ENCODE measurements at regions not wholly inside any gene's neighbourhood (a gene's known extent, or its start where the extent isn't known, plus 50 kb on each side); places are given as distances from the start of the nearest gene placed in this dataset.

DNA sequence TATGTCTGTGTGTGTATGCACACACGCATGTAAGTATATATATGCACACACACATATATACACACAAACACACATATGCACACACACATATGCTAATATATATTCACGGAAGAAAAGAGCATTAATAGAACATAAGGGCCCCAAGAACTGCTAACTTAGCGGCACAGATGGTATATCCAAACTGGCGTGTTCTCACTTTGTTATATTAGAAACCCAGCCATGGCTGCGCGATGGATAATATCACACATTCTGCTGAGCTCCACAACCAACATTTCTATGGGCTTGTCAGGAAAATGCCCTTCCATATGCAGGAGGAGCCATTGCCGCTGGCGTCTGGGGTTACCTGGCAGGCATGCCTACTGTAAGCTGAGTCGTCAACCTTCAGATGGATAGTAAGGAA is 122.1 kb downstream of the TTLL2 start:
- ATAC-seq (ENCODE audit: insufficient read depth, low read depth) (no peak), DNase-seq (no peak)
- Histone ChIP-seq H3K27me3 (ENCODE audit: insufficient read depth, low read length, poor library complexity) (peaks cover 17% of the 10 kb centered on the region), H3K79me2 (ENCODE audit: insufficient read depth, low read length) (no peaks in the 10 kb centered on the region), H2AFZ (ENCODE audit: low read depth, low read length) (no peak overlapping the region), H3K9ac (ENCODE audit: low read depth, low read length) (no peak overlapping the region), H3K9me3 (ENCODE audit: insufficient read depth, low read length, severe bottlenecking) (no peaks in the 10 kb centered on the region), H3K4me1 (ENCODE audit: insufficient read depth, low read length) (no peaks in the 10 kb centered on the region), H4K20me1 (ENCODE audit: insufficient read depth, low read length) (no peaks in the 10 kb centered on the region), H3K36me3 (ENCODE audit: insufficient read depth, low read length) (no peaks in the 10 kb centered on the region), H3K4me2 (ENCODE audit: insufficient read depth, low read length) (no peak overlapping the region), H3K4me3 (ENCODE audit: low read depth in 1 of 2, low read length in 2 of 2) (no peak overlapping the region), H3K27ac (ENCODE audit: low read length) (no peak overlapping the region)
- TF ChIP-seq CTCF (IDR thresholded peaks at IDR 0.05; ENCODE audit: borderline replicate concordance, extremely low read depth, low read length, poor library complexity, severe bottlenecking) (no peak), EZH2 (IDR thresholded peaks at IDR 0.05; ENCODE audit: borderline replicate concordance, low read depth, low read length, severe bottlenecking) (no peak)

DNA sequence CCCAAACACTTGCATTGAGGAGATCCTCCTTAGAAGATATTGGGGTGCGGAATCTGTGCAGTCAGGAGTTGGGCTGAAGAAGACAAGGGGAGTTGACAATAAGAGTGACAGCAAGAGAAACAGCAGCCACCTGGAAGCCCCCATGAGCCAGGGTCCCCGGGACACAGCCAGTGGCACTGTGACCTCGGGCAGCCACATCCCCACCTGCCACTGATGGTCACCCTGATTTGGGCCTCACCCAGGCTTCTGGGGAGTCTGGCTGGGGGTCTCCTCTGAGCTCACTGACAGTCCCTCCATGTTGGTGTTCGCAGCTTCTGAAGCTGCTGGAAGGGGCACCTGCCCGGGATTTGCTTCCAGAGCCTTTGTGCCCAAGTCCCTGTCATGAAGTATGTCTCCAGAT is 123.5 kb downstream of the TTLL2 start:
- Histone ChIP-seq H3K27me3 (ENCODE audit: insufficient read depth, low read length, poor library complexity) (peaks cover 3% of the 10 kb centered on the region), H2AFZ (ENCODE audit: low read depth, low read length) (no peak overlapping the region), H3K4me3 (ENCODE audit: low read depth in 1 of 2, low read length in 2 of 2) (no peak overlapping the region), H4K20me1 (ENCODE audit: insufficient read depth, low read length) (no peaks in the 10 kb centered on the region), H3K79me2 (ENCODE audit: insufficient read depth, low read length) (no peaks in the 10 kb centered on the region), H3K36me3 (ENCODE audit: insufficient read depth, low read length) (no peaks in the 10 kb centered on the region), H3K4me1 (ENCODE audit: insufficient read depth, low read length) (no peaks in the 10 kb centered on the region), H3K9me3 (ENCODE audit: insufficient read depth, low read length, severe bottlenecking) (no peaks in the 10 kb centered on the region), H3K4me2 (ENCODE audit: insufficient read depth, low read length) (no peak overlapping the region), H3K27ac (ENCODE audit: low read length) (no peak overlapping the region), H3K9ac (ENCODE audit: low read depth, low read length) (no peak overlapping the region)
- ATAC-seq (ENCODE audit: insufficient read depth, low read depth) (no peak), DNase-seq (no peak)
- TF ChIP-seq EZH2 (IDR thresholded peaks at IDR 0.05; ENCODE audit: borderline replicate concordance, low read depth, low read length, severe bottlenecking) (no peak), CTCF (IDR thresholded peaks at IDR 0.05; ENCODE audit: borderline replicate concordance, extremely low read depth, low read length, poor library complexity, severe bottlenecking) (no peak)

DNA sequence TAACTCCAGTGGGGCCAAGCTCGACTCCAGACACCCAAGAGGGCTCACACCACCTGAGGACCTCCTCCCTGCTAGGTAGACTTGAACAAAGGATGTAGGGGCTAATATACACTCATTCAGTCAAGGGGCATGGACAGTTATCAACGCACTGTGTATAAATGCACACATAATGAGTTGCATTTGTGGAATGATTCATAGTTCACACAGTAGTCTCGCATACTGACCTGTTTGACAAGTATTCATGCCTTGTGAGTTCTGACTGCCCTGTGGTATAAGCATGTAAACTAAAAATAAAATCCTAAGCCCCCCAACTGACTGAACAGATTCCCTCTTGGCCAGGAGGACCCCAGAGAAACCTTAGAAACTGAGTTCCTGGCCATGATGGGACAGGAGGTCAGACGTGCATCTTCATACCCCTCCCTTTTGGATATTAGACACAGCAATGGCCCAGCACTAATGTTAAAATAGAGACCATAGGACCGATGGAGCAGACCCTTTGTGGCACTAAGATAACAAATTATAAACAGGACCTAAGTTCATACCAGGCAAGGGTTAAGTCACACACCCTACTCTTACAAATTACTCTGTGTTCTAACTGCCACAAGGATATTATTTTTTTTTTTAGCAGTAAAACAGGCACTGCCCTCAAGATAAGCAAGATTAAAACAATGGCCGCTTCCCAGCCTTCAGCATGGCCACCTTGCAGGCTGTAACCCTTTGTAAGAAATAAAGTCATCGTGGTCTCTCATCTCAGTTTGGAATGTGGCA is 124.4 kb downstream of the TTLL2 start:
- ATAC-seq (ENCODE audit: insufficient read depth, low read depth) = no peak

More for the DNA sequence above, 124.4 kb downstream of the TTLL2 start:
- Histone ChIP-seq H3K36me3 (ENCODE audit: insufficient read depth, low read length) (no peaks in the 10 kb centered on the region), H4K20me1 (ENCODE audit: insufficient read depth, low read length) (no peaks in the 10 kb centered on the region), H3K4me3 (ENCODE audit: low read depth in 1 of 2, low read length in 2 of 2) (no peak overlapping the region), H3K9ac (ENCODE audit: low read depth, low read length) (no peak overlapping the region), H3K27ac (ENCODE audit: low read length) (no peak overlapping the region), H3K27me3 (ENCODE audit: insufficient read depth, low read length, poor library complexity) (no peaks in the 10 kb centered on the region), H3K79me2 (ENCODE audit: insufficient read depth, low read length) (no peaks in the 10 kb centered on the region), H2AFZ (ENCODE audit: low read depth, low read length) (no peak overlapping the region), H3K4me2 (ENCODE audit: insufficient read depth, low read length) (no peak overlapping the region), H3K9me3 (ENCODE audit: insufficient read depth, low read length, severe bottlenecking) (no peaks in the 10 kb centered on the region), H3K4me1 (ENCODE audit: insufficient read depth, low read length) (no peaks in the 10 kb centered on the region)
- no peak for DNase-seq
- TF ChIP-seq CTCF (IDR thresholded peaks at IDR 0.05; ENCODE audit: borderline replicate concordance, extremely low read depth, low read length, poor library complexity, severe bottlenecking) (no peak), EZH2 (IDR thresholded peaks at IDR 0.05; ENCODE audit: borderline replicate concordance, low read depth, low read length, severe bottlenecking) (no peak)
